GM12865 (cell line): ENCODE measurements at regions not wholly inside any gene's neighbourhood (a gene's known extent, or its start where the extent isn't known, plus 50 kb on each side); places are given as distances from the start of the nearest gene placed in this dataset.

ENCODE experiments used
- DNase-seq: peaks from one replicate; pipeline ENCODE4 v3.0.0; 2010; ENCODE audit warnings: low read depth
- H3K4me3 ChIP-seq: 2 replicates; pipeline ENCODE4 v1.5.1; 2011; ENCODE audit warnings: mild to moderate bottlenecking, low read depth, low read length, control low read depth
- TF ChIP-seq, protein P1 (sequence below): IDR thresholded peaks from 2 replicates; pipeline ENCODE4 v1.5.1; 2011; ENCODE audit warnings: low read length, control low read depth, low read depth, inconsistent platforms; ENCODE audit not compliant: insufficient read depth; ENCODE audit errors: missing control alignments

DNA sequence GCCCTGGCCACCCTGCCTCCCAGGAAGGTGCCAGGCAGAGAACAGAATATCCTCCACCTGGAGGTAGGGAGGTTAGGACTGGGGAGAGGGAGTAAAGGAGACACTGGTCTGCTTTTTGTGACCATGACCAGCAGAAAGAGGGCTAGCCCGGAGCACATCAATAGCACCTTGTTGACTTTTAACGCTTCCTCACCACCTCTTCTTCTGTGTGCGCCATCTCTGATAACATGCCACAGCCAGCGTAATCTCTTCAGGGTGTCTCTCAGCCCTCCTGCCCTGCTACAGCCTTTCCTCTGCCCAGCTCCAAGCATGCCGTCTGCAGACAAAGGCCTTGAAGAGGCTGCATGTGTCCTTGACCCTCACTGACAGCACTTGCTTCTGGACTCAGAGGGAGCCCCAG lies 50.9 kb upstream of the GJA5 start:
- no peak overlapping the region for H3K4me3 ChIP-seq
- no peak for DNase-seq
- TF ChIP-seq, protein P1, sequence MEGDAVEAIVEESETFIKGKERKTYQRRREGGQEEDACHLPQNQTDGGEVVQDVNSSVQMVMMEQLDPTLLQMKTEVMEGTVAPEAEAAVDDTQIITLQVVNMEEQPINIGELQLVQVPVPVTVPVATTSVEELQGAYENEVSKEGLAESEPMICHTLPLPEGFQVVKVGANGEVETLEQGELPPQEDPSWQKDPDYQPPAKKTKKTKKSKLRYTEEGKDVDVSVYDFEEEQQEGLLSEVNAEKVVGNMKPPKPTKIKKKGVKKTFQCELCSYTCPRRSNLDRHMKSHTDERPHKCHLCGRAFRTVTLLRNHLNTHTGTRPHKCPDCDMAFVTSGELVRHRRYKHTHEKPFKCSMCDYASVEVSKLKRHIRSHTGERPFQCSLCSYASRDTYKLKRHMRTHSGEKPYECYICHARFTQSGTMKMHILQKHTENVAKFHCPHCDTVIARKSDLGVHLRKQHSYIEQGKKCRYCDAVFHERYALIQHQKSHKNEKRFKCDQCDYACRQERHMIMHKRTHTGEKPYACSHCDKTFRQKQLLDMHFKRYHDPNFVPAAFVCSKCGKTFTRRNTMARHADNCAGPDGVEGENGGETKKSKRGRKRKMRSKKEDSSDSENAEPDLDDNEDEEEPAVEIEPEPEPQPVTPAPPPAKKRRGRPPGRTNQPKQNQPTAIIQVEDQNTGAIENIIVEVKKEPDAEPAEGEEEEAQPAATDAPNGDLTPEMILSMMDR = no peak

DNA sequence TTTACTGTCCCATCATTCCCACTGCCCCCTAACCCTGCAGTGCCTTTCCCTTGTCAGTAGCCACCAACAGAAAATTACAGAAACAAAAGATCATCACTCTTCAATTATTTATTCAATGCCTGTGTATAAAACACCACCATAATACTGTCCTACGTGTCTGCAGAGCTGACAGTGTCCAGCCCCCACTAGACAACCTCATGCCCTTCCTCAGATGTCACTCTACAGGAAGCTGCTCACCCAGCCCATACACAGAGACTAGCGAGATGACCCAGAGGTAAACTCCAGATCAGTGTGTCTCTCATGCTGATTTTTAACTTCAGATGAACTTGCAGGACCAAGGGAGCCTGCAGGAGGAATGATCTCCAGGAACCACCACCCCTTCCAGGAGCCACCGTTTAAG lies 51.3 kb upstream of the GJA5 start:
- no peak overlapping the region for H3K4me3 ChIP-seq
- DNase-seq = no peak
- TF ChIP-seq, protein P1 = no peak

DNA sequence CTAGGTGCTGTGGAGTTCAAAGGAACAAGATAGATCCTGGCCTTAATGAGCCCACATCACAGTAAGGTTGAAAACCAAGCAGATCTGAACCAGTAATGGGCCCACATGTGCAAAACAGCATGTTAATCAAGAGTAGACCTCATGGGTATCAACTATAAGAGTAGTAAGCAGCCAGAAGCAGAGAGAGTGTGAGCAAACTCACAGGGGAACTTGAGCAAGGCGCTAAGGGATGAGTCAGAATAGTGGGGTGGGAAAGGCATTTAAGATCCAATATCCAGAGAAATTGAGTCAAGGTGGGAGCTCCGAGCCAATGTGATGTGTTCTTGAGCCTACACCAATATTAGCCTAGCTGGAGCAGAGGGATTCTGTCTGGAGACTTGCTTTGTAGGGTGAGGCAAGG lies 52.4 kb upstream of the GJA5 start:
- no peak overlapping the region for H3K4me3 ChIP-seq
- no peak for DNase-seq
- TF ChIP-seq, protein P1 = no peak

DNA sequence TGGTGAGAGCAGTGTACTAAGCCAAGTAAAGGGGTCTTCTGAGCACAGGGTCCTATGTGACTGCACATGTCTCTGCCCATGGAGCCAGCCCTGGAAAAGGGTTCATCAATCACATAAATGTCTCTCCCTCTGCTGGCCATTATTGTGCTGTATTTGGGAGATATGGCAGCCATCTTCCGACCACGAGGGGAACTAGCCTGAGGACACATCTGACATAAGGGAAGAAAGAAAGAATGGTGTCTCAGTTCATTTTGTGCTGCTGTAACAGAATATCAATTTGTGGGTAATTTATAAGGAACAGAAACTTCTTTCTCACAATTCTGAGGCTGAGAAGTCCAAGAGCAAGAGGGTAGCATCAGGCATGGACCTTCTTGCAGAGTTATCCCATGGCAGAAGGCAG lies 55.1 kb upstream of the GJA5 start:
- no peak overlapping the region for H3K4me3 ChIP-seq
- TF ChIP-seq, protein P1 = no peak
- DNase-seq = no peak

DNA sequence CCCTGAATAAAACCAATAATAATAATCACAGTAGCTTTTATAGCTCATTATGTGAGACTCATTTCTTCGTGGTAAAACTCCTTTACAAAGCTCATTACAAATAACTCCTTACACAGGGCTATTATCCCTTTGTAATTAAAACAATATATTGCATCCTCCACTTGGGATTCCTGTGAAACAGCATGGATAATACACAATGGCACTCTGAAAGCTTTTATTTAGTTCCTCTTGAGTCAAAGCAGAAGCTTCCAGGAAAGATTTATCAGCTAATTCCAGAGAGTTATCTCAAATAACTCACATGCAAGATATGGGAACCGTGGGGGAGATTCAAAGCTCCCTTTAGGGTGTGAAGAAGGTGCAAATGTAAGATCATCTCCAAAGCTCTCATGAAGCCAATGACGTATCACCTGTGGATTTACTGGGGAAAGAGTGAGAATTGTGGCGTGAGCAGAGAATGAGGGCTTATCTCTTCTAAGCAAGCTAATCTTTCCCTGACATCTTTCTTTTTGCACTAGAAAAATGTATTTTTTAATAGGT lies 60.4 kb upstream of the GJA5 start:
- no peak for DNase-seq
- H3K4me3 ChIP-seq = no peak overlapping the region

DNA sequence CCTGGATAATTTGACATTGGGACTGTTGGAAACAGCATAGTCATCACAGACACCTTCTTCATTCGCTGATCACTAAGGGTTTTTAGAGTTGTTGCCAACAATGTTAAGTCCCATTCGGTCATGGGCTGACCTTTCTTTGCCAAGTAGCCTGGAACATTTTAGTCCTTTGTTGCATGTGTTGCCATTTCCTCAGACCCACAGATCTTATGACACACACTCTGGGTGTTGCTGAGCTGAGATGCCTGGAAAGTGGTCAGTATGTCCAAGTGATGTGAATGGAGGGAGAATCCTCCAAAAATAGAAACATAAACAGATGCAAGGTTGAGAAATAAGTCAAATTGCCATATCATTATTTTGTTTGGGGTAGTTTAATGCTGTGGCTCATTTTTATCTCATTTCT lies 61.5 kb upstream of the GJA5 start:
- no peak overlapping the region for H3K4me3 ChIP-seq
- TF ChIP-seq, protein P1 = no peak
- no peak for DNase-seq

More for the DNA sequence above, 60.4 kb upstream of the GJA5 start:
- TF ChIP-seq, protein P1 = no peak

DNA sequence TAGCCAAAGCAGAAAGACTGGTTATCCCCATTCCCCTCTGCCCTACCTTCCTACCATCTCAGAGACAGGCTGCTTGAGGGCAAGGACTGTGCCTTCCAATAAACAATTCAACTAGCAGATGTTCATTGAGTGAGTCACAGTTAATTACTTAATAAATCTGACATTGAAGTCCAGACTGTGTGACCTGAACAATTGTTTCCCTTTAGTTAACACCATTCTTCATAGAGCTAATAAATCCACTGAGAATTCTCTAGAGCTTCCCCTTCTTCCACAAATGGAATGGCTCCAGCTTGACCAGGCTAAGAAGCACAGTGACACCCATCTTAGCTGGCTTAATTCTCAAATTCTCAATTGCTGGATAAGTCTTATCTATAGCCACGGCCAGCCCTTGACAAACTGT lies 61.9 kb upstream of the GJA5 start:
- H3K4me3 ChIP-seq = no peak overlapping the region
- no peak for DNase-seq
- TF ChIP-seq, protein P1 = no peak
